MCF 10A (cell line): ENCODE measurements at regions not wholly inside any gene's neighbourhood (a gene's known extent, or its start where the extent isn't known, plus 50 kb on each side); places are given as distances from the start of the nearest gene placed in this dataset.
A peak's percentile ranks its signal among the peaks of the same experiment; 100 is the strongest.

Experiments
- BruUV-seq: library from RNA; stranded (reverse); fragments of 400-500 nt; replicated peaks from 2 replicates; lab custom pipeline; 2021; lab: Mats Ljungman, UMichigan
- CTCF ChIA-PET: fragments of 300-600 bp; sonication (Branson Sonifier 250); formaldehyde crosslinking; extraction: SDS; loops from one replicate; lab custom pipeline; 2021; ENCODE audit warnings: antibody characterized with exemption, inconsistent platforms; lab: Yijun Ruan, JAX
- POLR2A ChIA-PET: fragments of 300-600, 350-650 bp; sonication (Branson Sonifier 250); formaldehyde crosslinking; extraction: SDS; loops from one replicate; lab custom pipeline; 2020; ENCODE audit warnings: antibody characterized with exemption, inconsistent platforms; lab: Yijun Ruan, JAX
- DNase-seq: peaks from one replicate; pipeline ENCODE4 v3.0.0-alpha.2; 2018; ENCODE audit not compliant: unreplicated experiment
- H3K27ac Mint-ChIP-seq: one replicate; pipeline ENCODE4 v1.8.0; 2022; ENCODE audit warnings: mild to moderate bottlenecking, low read depth, mixed read lengths; ENCODE audit not compliant: unreplicated experiment
- H3K27me3 Mint-ChIP-seq: one replicate; pipeline ENCODE4 v1.8.0; 2022; ENCODE audit warnings: mixed read lengths; ENCODE audit not compliant: insufficient read depth, unreplicated experiment
- H3K36me3 Mint-ChIP-seq: one replicate; pipeline ENCODE4 v1.8.0; 2022; ENCODE audit warnings: mild to moderate bottlenecking, moderate library complexity, mixed read lengths; ENCODE audit not compliant: insufficient read depth, unreplicated experiment
- H3K4me1 Mint-ChIP-seq: one replicate; pipeline ENCODE4 v1.8.0; 2022; ENCODE audit warnings: mixed read lengths; ENCODE audit not compliant: insufficient read depth, unreplicated experiment
- H3K4me3 Mint-ChIP-seq: one replicate; pipeline ENCODE4 v1.8.0; 2022; ENCODE audit warnings: mild to moderate bottlenecking, moderate library complexity, mixed read lengths; ENCODE audit not compliant: unreplicated experiment
- H3K9me3 Mint-ChIP-seq: one replicate; pipeline ENCODE4 v1.8.0; 2022; ENCODE audit warnings: mixed read lengths; ENCODE audit not compliant: unreplicated experiment
- intact Hi-C: fragments of 100-400 bp; cut with micrococcal nuclease; formaldehyde crosslinking; loops from 2 replicates; pipeline ENCODE4 v1.14.1; 2022
- TF ChIP-seq, protein P1 (sequence below): fragments of 200-600 bp; IDR thresholded peaks from one replicate; pipeline ENCODE4 v1.8.0; 2022; ENCODE audit warnings: antibody characterized with exemption, mild to moderate bottlenecking; ENCODE audit not compliant: unreplicated experiment

DNA sequence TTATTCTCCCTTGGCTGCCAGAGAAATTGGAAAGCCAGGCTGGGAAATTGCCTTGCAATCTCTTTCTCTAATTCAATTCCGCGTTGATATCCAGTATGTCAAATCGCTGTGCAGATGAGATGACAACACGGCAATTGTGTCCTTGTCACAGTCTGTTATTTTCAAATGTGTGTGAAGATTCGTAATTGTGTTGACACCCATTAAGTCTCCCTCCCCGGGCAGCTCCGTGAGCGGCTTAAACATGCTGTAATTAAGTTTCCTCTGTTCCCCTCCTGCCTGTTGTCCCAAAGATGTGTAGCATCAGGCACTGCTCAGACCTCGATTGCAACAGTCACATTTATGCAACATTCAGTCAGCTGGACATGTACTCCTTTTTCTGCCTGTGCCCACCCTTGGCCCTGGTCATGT is 209.5 kb downstream of the LPIN1 start:
- DNase-seq, result no peak
- H3K4me3 Mint-ChIP-seq, result no peak overlapping the region
- POLR2A ChIA-PET, result interaction anchor here (0.8 to 3.1 kb wide), 5 partner anchors 12 to 1045 kb away, joined by 3 to 9 read pairs (median 3); no protein-coding TSS in a partner anchor
- intact Hi-C loops, result loop anchor here (5.0 kb wide), 1 partner anchor 761 kb away; the partner anchor contains the start of gene TRIB2
- peaks cover 22% of the 10 kb centered on the region for H3K4me1 Mint-ChIP-seq
- no peaks in the 10 kb centered on the region for H3K27me3 Mint-ChIP-seq
- no TSS peak for BruUV-seq
- H3K27ac Mint-ChIP-seq, result peak overlapping the region; percentile 47
- CTCF ChIA-PET, result interaction anchor here (1.2 to 1.6 kb wide), 4 partner anchors 16 to 126 kb away, joined by 4 to 5 read pairs (median 4); no protein-coding TSS in a partner anchor
- no peaks in the 10 kb centered on the region for H3K36me3 Mint-ChIP-seq
- TF ChIP-seq, protein P1, sequence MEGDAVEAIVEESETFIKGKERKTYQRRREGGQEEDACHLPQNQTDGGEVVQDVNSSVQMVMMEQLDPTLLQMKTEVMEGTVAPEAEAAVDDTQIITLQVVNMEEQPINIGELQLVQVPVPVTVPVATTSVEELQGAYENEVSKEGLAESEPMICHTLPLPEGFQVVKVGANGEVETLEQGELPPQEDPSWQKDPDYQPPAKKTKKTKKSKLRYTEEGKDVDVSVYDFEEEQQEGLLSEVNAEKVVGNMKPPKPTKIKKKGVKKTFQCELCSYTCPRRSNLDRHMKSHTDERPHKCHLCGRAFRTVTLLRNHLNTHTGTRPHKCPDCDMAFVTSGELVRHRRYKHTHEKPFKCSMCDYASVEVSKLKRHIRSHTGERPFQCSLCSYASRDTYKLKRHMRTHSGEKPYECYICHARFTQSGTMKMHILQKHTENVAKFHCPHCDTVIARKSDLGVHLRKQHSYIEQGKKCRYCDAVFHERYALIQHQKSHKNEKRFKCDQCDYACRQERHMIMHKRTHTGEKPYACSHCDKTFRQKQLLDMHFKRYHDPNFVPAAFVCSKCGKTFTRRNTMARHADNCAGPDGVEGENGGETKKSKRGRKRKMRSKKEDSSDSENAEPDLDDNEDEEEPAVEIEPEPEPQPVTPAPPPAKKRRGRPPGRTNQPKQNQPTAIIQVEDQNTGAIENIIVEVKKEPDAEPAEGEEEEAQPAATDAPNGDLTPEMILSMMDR, result no peak
- no peaks in the 10 kb centered on the region for H3K9me3 Mint-ChIP-seq

DNA sequence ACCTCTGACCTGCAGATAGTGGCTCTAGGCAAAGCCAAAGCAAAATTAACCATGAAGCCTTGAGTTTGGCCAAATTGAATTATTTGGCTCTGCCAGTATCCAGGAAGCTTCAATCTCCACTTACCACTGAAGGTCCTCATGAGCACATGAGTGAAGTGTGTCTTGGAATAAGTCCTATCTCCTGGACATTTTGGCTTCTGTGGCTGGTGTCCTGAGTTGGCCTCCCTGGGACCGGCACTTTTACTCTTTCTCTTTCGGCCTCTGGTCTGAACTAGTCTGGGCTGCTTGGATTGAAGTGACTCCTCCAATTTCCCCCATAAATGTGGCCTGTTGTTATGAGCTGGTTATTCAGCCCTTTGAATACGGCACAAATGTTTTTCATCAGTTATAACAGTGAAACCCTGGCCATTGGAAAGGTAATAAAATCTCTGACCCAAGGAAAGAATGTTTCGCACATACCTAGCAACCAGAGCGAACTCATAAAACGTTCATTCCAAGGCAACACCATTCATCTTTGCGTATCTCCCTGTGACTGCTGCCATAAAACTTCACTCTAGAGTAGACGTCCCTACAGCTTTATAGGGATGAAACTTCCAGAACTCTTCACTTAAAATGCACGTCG is 216.4 kb downstream of the LPIN1 start:
- H3K27ac Mint-ChIP-seq, result no peak overlapping the region
- H3K4me3 Mint-ChIP-seq, result no peak overlapping the region
- peaks cover 18% of the 10 kb centered on the region for H3K4me1 Mint-ChIP-seq
- no peaks in the 10 kb centered on the region for H3K27me3 Mint-ChIP-seq
- TF ChIP-seq, protein P1, result no peak
- no peak for DNase-seq
- no peaks in the 10 kb centered on the region for H3K9me3 Mint-ChIP-seq
- H3K36me3 Mint-ChIP-seq, result no peaks in the 10 kb centered on the region
- no TSS peak for BruUV-seq
- CTCF ChIA-PET, result interaction anchor here (0.6 to 1.9 kb wide), 3 partner anchors 11 to 39 kb away, joined by 3 to 7 read pairs (median 4); no protein-coding TSS in a partner anchor
- intact Hi-C loops, result no loop called here
- POLR2A ChIA-PET, result interaction anchor here (0.6 kb wide), 1 partner anchor 89 kb away, joined by 4 read pairs; no protein-coding TSS in a partner anchor

DNA sequence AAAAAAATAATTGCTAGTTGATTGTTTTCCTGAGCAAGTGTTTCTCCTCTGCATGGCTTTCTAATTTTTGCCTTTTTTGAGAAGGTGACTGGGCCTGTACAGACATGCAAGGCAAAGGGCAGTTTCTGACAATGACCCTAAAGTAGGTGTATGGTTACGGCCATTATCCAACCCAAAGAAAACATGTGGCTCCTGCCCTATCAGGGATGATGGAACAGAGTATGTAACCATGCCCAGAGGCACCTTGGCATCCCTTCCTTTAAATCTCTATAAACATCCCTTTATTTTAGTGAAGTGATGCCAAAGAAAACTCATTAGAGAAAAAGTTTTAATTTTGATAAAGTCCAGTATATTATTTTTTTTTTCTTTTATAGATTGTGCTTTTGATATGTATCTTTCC is 217.5 kb downstream of the LPIN1 start:
- H3K4me1 Mint-ChIP-seq, result peaks cover 23% of the 10 kb centered on the region
- peak overlapping the region; percentile 43 for H3K27ac Mint-ChIP-seq
- POLR2A ChIA-PET, result interaction anchor here (0.7 to 1.2 kb wide), 3 partner anchors 29 to 323 kb away, joined by 3 read pairs; no protein-coding TSS in a partner anchor
- peak; percentile 83 for DNase-seq
- intact Hi-C loops, result no loop called here
- CTCF ChIA-PET, result no interaction called here
- no peaks in the 10 kb centered on the region for H3K9me3 Mint-ChIP-seq
- TF ChIP-seq, protein P1, result no peak
- no peak overlapping the region for H3K4me3 Mint-ChIP-seq
- BruUV-seq, result no TSS peak
- H3K36me3 Mint-ChIP-seq, result no peaks in the 10 kb centered on the region
- no peaks in the 10 kb centered on the region for H3K27me3 Mint-ChIP-seq

DNA sequence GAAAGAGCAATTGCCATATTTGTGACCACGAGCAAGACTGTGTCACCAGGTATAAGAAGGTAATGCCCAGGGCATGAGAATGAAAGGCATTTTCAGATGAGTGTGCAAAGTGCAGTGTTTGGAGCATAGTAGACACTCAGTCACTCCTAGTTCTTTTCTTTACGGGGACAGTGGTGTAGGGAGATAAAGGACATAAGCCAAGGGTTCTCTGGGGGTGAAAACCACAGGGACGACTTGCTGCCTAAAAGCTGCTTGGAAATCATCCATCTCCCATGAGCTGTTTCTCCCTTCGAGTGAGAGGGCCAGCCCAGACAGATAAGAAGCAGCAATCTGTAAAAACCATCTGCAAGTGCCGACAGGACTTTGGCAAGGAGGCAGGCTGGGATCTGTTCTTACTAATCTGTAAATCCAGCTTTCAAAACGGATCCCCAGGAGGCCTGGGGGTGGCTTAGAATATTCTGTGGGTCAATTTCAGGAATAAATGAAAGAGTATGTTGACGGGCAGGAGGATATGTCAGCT is 221.6 kb downstream of the LPIN1 start:
- Mint-ChIP-seq H3K4me1 (peaks cover 28% of the 10 kb centered on the region), H3K9me3 (peaks cover 28% of the 10 kb centered on the region), H3K27me3 (no peaks in the 10 kb centered on the region), H3K4me3 (no peak overlapping the region), H3K36me3 (no peaks in the 10 kb centered on the region), H3K27ac (peak overlapping the region; percentile 14)
- ChIA-PET CTCF (interaction anchor here (0.9 kb wide), 1 partner anchor 11 kb away, joined by 3 read pairs; no protein-coding TSS in a partner anchor), POLR2A (interaction anchor here (0.6 to 2.1 kb wide), 10 partner anchors 9 to 749 kb away, joined by 3 to 9 read pairs (median 4); partner anchors contain the start of gene TRIB2)
- intact Hi-C loops, result no loop called here
- DNase-seq, result peak; percentile 74
- BruUV-seq, result no TSS peak
- TF ChIP-seq, protein P1, result no peak
